Panc1 (cell line): ENCODE measurements at regions not wholly inside any gene's neighbourhood (a gene's known extent, or its start where the extent isn't known, plus 50 kb on each side); places are given as distances from the start of the nearest gene placed in this dataset.

Experiments used
- ATAC-seq: fragments of 200-7000 bp; cut with Tn5 transposase; 2 replicates; pipeline ENCODE4 v1.9.1; 2020; ENCODE audit warnings: mild to moderate bottlenecking, moderate library complexity
- BruUV-seq: library from RNA; stranded (reverse); fragments of 400-500 nt; replicated peaks from 2 replicates; lab custom pipeline; 2021; lab: Mats Ljungman, UMichigan
- CTCF ChIA-PET: fragments of 300-600 bp; sonication (Branson Sonifier 250); formaldehyde crosslinking; loops from one replicate; lab custom pipeline; 2022; ENCODE audit warnings: antibody characterized with exemption; lab: Charles Lee
- POLR2A ChIA-PET: fragments of 300-600 bp; sonication (Branson Sonifier 250); formaldehyde crosslinking; loops from one replicate; lab custom pipeline; 2022; ENCODE audit warnings: antibody characterized with exemption; lab: Charles Lee
- DNase-seq: peaks from one replicate; pipeline ENCODE4 v3.0.0-alpha.2; 2010; ENCODE audit warnings: low read depth, low spot score
- H3K27ac ChIP-seq: 2 replicates; pipeline ENCODE4 v1.5.1; 2011; ENCODE audit warnings: mild to moderate bottlenecking, low read length, inconsistent platforms
- H3K27me3 ChIP-seq: fragments of 200-500 bp; sonication (Bioruptor generic); 2 replicates; pipeline ENCODE4 v1.6.0; 2014; ENCODE audit warnings: low read length, inconsistent platforms; ENCODE audit not compliant: control insufficient read depth, insufficient read depth
- H3K36me3 ChIP-seq: fragments of 200-500 bp; sonication (Bioruptor generic); 2 replicates; pipeline ENCODE4 v1.5.1; 2014; ENCODE audit warnings: inconsistent platforms, mild to moderate bottlenecking, low read length, moderate library complexity; ENCODE audit not compliant: control insufficient read depth, insufficient read depth
- H3K4me1 ChIP-seq: 2 replicates; pipeline ENCODE4 v1.5.1; 2011; ENCODE audit warnings: inconsistent platforms, mild to moderate bottlenecking, low read length, moderate library complexity; ENCODE audit not compliant: control insufficient read depth, insufficient read depth
- H3K4me3 ChIP-seq, 2 experiments: 2 replicates each; pipeline ENCODE4 v1.5.1; 2011 to 2012; ENCODE audit warnings: low read depth in 2 of 2, low read length in 2 of 2, mild to moderate bottlenecking in 2 of 2, inconsistent platforms in 1 of 2, moderate library complexity in 1 of 2
- H3K9me3 ChIP-seq: fragments of 200-500 bp; sonication (Bioruptor generic); 2 replicates; pipeline ENCODE4 v1.5.1; 2014; ENCODE audit warnings: low read depth, mild to moderate bottlenecking, inconsistent platforms, low read length, moderate library complexity; ENCODE audit not compliant: control insufficient read depth, insufficient read depth
- CTCF ChIP-seq: fragments of 450-650 bp; IDR thresholded peaks from 2 replicates; pipeline ENCODE4 v1.5.1; 2017; ENCODE audit warnings: mild to moderate bottlenecking
- POLR2AphosphoS5 ChIP-seq: IDR thresholded peaks from 2 replicates; pipeline ENCODE4 v1.6.1; 2012; ENCODE audit warnings: mild to moderate bottlenecking, low read depth, low read length, moderate library complexity
- REST ChIP-seq, 2 experiments: IDR thresholded peaks; 2 replicates each; pipeline ENCODE4 v1.6.1; 2011 to 2012; ENCODE audit warnings: low read depth in 2 of 2, control low read depth in 1 of 2, low read length in 1 of 2, mild to moderate bottlenecking in 1 of 2, moderate library complexity in 1 of 2; ENCODE audit not compliant: insufficient read depth in 1 of 2
- SIN3A ChIP-seq: IDR thresholded peaks from 2 replicates; pipeline ENCODE4 v1.6.1; 2012; ENCODE audit warnings: low read depth, mild to moderate bottlenecking, low read length, moderate library complexity, borderline replicate concordance; ENCODE audit not compliant: insufficient read depth
- TCF7L2 ChIP-seq: IDR thresholded peaks from 2 replicates; pipeline ENCODE4 v1.6.1; 2011; ENCODE audit warnings: mild to moderate bottlenecking, low read depth, low read length, inconsistent platforms
- in situ Hi-C: cut with HindIII; loops from 2 replicates; pipeline ENCODE4 v1.10.0; 2016; ENCODE audit warnings: low sequenced_read_pairs, low pct_unique_long_range_greater_than_20kb
- intact Hi-C: fragments of 100-400 bp; cut with micrococcal nuclease; formaldehyde crosslinking; loops from one replicate; pipeline ENCODE4 v1.10.0; 2022; ENCODE audit not compliant: unreplicated experiment

- Histone ChIP-seq H3K4me3 (no peak overlapping the region), H3K27ac (no peak overlapping the region), H3K36me3 (no peaks in the 10 kb centered on the region), H3K4me1 (no peaks in the 10 kb centered on the region), H3K27me3 (no peaks in the 10 kb centered on the region), H3K9me3 (no peaks in the 10 kb centered on the region)
- POLR2A ChIA-PET = no interaction called here
- CTCF ChIA-PET = no interaction called here
- ATAC-seq (no peak), DNase-seq (no peak)
- in situ Hi-C loops = no loop called here
- no peak for TF ChIP-seq CTCF
- TF ChIP-seq POLR2AphosphoS5 = no peak
- TF ChIP-seq SIN3A = no peak
- TF ChIP-seq TCF7L2 = no peak
- no peak for TF ChIP-seq REST (IDR thresholded peaks at IDR 0.05; ENCODE audit: insufficient read depth in 1 of 2, low read depth in 2 of 2, low read length in 1 of 2)
- intact Hi-C loops = no loop called here
- no TSS peak for BruUV-seq
These were observed 762.8 kb upstream of the WWC1 start for GRCh38 chr5:167528651-167529050.

GRCh38 chr5:167530548-167530947, 760.9 kb upstream of the WWC1 start:
- CTCF ChIA-PET = no interaction called here
- no peaks in the 10 kb centered on the region for H3K4me1 ChIP-seq
- TF ChIP-seq CTCF (no peak), POLR2AphosphoS5 (no peak), REST (IDR thresholded peaks at IDR 0.05; ENCODE audit: insufficient read depth in 1 of 2, low read depth in 2 of 2, low read length in 1 of 2) (no peak), TCF7L2 (no peak), SIN3A (no peak)
- no peak overlapping the region for H3K27ac ChIP-seq
- no peaks in the 10 kb centered on the region for H3K27me3 ChIP-seq
- no peak overlapping the region for H3K4me3 ChIP-seq
- ATAC-seq (no peak), DNase-seq (no peak)
- no TSS peak for BruUV-seq
- in situ Hi-C loops = no loop called here
- POLR2A ChIA-PET = no interaction called here
- no peaks in the 10 kb centered on the region for H3K36me3 ChIP-seq
- no peaks in the 10 kb centered on the region for H3K9me3 ChIP-seq
- intact Hi-C loops = no loop called here
